ENCODE measurements at regions not wholly inside any gene's neighbourhood (a gene's known extent, or its start where the extent isn't known, plus 50 kb on each side); places are given as distances from the start of the nearest gene placed in this dataset.

DNA sequence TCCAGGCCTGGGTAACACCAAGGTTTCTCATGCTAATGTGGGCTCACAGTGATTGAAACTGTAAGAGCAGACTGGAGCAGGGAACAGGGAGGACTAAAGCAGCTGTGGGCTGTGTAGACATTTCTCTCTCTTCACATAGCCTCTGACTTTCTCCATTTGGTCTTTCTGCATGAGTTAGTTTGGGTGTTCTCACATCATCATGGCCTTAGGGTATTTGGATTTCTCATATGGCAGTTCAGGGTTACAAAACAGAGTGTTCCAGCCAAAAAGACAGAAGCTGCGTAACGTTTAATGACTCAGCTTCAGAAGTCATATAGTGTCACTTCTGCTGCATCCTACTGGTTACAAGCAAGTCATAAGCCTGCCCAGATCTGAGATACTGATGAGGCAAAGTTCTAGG lies 52.0 kb upstream of the OSBPL8 start:
- DNase-seq, result no peak

- DNase-seq, result no peak
Observed at GRCh38 chr12:76614364-76614763, 54.8 kb upstream of the OSBPL8 start.

GRCh38 chr12:76618031-76618430 lies 58.5 kb upstream of the OSBPL8 start:
- DNase-seq, result no peak

GRCh38 chr12:76621582-76622024 lies 62.0 kb upstream of the OSBPL8 start:
- peak; percentile 34 to 73 (median 56) for DNase-seq

DNA sequence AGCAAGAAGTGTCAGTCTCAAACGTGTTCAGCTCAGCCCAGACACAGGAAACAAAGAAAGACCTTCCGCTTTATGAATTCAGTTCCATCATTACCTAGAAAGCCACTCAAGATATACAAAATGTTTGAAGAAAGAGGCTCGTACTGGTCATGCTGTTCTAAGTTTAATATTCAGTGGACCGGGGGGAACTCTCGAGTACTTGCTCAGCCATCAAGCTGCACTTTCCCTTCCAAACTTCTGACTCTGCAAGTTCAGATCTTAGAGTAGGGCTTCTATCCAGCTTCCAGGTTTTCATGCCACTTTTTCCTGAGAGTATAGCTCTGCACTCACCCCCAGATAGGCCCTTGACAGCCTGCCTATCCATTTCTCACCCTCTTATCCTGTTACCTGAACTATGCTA lies 62.8 kb upstream of the OSBPL8 start:
- DNase-seq, result no peak

DNA sequence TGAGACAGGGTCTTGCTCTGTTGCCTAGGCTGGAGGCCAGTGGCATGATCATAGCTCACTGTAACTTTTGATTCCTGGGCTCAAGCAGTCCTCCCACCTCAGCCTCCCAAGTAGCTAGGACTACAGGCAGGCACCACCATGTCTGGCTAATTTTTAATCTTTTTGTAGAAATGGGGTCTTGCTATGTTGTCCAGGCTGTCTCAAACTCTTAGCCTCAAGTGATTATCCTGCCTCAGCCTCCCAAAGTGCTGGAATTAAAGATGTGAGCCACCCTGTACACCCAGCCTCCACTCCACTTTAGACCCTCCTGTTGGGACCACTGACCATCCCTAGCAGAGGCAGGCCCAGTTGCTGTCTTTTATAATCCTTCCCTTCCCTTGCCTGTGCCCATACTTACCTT lies 63.3 kb upstream of the OSBPL8 start:
- no peak for DNase-seq

GRCh38 chr12:76623931-76624330 lies 64.4 kb upstream of the OSBPL8 start:
- DNase-seq, result no peak

- no peak for DNase-seq
Observed at GRCh38 chr12:76627346-76628135, 68.0 kb upstream of the OSBPL8 start.

DNA sequence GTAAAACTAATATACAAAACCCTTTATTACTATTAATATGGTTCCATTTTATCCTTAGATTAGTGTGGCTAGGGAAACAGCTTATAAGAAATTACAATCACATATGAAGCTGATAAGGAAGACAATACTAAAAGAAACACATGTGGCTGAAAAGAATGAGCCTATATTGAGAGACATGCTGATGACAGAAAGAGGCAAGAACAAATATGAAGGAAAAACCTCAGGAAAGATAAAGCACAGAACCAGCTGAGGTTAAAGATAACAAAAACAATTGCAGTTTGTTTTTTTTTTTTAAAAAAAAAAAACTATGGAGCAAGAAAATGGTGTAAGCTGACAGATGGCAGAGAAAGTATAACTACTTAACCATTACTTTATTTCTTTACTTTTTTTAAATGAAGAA lies 69.2 kb upstream of the OSBPL8 start:
- DNase-seq, result no peak

DNA sequence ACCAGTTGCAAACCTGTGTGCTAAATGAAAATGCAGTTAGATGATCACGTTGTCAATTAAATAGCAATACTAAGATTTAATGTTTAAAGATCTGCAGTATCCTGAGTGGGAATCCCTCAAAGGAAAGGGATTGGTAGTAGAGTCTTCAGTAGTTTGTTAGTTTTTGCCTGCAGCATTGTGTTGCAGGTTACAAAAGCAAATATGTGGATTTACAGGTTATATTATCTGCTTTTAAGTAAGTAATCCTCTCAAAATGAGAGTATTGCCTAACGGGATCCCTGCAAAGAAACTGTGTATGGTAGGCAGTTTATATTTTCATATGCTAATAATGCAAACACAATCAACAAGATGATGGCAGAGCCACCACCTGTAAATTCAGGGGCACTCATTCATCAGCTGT lies 72.2 kb upstream of the OSBPL8 start:
- no peak for DNase-seq

DNA sequence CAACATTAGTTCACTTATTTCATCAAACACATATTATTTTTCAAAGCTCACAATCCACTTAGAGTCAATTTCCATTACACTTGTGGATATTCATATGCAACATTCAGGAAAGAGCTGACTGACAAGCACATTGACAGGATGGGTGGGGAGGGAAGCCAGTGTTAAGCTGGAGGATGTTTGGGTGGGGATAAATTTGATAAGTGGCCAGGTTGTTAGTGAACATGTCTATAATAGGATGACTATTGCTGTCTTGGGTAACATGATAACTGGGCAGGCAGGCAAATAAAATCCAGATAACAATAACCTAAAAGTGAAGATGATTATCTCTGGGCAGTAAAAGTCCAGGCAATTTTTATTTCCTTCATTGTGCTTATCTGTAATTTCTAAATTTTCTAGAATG lies 73.8 kb upstream of the OSBPL8 start:
- DNase-seq, result no peak

- no peak for DNase-seq
Observed at GRCh38 chr12:76634133-76634532, 74.6 kb upstream of the OSBPL8 start.

GRCh38 chr12:76636121-76636692 lies 76.6 kb upstream of the OSBPL8 start:
- DNase-seq, result no peak

- DNase-seq, result no peak
Observed at GRCh38 chr12:76637807-76638206, 78.2 kb upstream of the OSBPL8 start.

DNA sequence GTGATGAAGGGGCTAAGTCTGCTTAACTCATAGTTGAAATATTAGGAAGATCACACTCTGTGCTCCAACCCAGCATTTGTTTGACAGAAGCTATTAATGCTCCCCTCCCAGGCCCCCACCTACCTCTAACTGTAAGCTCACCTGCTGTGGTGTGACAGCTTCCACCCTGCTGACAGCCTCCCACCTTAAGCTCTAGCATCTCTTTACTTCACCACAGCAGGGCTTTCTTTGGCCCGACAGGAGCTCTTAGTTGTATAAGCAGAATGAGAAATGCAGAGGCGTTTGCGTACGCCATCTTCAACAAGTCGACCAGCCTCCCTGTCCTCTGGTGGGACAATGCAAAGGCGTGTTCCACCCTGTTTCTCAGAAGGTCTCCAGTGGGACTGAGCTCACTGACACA lies 80.1 kb upstream of the OSBPL8 start:
- no peak for DNase-seq

- no peak for DNase-seq
Observed at GRCh38 chr12:76641073-76641472, 81.5 kb upstream of the OSBPL8 start.

- DNase-seq, result no peak
Observed at GRCh38 chr12:76641961-76642360, 82.4 kb upstream of the OSBPL8 start.

DNA sequence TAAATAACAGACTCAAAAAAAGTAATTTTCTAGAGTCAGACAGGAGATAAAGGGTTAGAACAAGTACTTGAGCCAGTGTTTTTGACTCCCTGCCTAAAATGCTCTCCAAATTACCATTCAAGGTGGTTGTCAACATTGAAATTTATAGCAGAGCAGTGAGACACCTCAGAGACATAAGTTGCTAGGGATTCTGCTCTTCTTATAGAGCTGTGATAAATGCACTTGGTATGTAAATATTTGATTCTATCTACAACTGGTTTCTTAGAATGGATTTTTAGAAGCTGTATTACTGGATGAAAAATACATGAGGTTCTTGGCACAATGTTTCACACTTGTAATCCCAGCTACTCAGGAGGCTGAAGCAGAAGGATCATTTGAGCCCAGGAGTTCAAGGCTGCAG lies 83.9 kb upstream of the OSBPL8 start:
- no peak for DNase-seq

GRCh38 chr12:76644950-76645349 lies 85.4 kb upstream of the OSBPL8 start:
- DNase-seq, result no peak

DNA sequence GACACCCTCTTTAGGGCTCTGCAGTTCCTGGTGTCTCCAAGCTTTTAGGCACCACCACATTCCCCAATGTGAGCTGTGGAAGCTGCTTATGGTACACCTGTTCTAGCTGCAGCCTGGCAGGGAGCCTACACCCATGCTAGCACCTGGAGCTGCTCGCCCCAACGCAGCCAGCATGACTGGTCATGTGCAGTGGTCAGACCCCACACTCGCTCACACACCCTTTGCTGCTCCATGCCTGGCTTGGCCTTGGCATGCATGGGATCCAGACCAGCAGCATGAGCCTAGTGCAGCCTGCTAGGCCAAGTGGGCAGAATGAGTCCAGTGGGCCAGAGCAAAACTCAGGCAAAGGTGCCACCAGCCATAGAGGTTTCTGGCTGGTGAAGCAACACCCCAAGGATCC lies 86.4 kb upstream of the OSBPL8 start:
- no peak for DNase-seq

DNA sequence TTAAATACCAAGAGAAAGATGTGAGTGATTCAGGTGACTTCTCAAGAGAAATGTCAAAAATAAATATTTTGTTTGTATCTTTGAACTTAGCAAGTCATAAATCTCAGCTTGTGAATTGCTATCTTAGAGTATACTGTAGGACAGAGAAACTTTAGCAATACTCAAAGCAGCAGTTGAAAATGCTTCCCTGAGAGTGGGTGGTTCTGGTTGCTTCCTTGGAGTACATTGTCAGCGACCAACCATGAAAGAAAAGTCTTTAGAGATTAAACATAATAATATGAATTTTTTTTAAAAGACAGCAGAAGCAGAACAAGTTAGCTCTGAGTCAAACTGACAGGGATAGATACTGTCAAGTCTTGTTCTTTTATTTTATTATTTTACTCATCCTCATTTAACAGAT lies 86.8 kb upstream of the OSBPL8 start:
- no peak for DNase-seq

DNA sequence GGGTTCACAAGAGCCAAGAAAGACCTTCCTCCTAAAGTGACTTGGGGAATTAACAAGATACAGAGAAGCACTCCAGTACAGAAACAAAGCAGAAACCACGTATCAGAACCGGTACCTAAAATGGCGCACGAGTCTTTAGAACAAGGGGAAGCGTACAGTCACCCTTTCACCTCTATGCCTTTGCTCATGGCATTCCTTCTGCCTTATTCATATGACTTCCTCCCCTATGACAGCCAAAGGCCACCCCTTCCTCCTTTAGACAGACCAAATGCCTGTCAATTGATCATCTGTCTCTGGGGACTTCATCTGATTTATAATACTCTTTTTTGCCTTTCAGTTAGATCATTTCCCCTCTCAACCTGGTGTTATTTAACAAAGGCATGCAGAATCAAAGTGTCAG lies 89.5 kb upstream of the OSBPL8 start:
- no peak for DNase-seq

- no peak for DNase-seq
Observed at GRCh38 chr12:76652402-76652801, 92.8 kb upstream of the OSBPL8 start.

DNA sequence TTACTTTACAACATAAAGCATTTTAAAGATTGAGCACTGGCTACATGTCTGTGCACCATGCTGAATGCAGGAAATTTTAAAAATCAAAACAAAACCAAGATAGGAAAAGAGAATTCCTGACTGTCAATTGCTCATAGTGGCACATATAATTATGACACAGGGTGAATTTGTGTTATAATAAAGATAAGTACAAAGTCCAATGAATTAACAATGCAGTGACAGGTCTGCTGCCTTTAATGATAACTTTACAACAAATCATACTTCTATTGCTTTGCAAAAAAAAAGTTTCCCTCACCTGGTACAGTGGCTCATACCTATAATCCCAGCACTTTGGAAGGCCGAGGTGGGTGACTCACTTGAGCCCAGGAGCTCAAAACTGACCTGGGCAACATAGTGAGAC lies 93.8 kb upstream of the OSBPL8 start:
- no peak for DNase-seq

- DNase-seq, result no peak
Observed at GRCh38 chr12:76664731-76665130, 99.2 kb upstream of the ZDHHC17 start.

Data from stimulated activated naive CD4-positive, alpha-beta T cell (primary cell).